ENCODE measurements at regions not wholly inside any gene's neighbourhood (a gene's known extent, or its start where the extent isn't known, plus 50 kb on each side); places are given as distances from the start of the nearest gene placed in this dataset.
"Not testable (repeated sequence)": the region's sequence is repeated elsewhere in the genome, so short reads cannot be mapped to it uniquely, and the experiment has no call there.

DNA sequence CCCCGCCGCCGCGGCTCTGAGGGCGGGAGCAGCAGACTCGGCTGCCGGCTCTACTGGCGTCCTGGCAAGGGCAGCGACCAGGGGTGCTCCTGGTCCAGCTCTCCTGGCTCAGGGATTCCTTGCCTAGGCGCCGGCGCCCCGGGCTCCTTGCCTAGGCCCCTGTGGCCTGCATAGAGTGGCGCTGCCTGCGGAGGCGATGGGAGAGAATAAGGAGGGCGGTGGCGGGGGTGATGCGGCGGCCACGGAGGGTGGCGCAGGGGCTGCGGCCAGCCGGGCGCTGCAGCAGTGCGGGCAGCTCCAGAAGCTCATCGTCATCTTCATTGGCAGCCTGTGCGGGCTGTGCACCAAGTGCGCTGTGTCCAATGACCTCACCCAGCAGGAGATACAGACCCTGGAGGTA, 136.6 kb upstream of the TP53TG3D start:
- not testable (repeated sequence) for DNase-seq

DNA sequence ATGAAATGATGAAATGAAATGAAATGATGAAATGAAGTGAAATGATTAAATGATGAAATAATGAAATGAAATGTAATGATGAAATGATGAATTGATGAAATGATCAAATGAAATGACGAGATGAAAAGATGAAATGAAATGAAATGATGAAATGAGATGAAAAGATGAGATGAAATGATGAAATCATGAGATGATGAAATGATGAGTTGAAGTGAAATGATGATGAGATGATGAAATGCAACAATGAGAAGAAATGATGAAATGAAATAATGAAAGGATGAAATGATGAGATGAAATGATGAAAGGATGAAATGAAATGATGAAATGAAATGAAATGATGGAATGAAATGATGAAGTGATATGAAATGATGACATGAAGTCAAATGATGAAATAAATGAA, 132.7 kb upstream of the TP53TG3D start:
- peak in 1 of 3 donors; percentile 11 for DNase-seq

DNA sequence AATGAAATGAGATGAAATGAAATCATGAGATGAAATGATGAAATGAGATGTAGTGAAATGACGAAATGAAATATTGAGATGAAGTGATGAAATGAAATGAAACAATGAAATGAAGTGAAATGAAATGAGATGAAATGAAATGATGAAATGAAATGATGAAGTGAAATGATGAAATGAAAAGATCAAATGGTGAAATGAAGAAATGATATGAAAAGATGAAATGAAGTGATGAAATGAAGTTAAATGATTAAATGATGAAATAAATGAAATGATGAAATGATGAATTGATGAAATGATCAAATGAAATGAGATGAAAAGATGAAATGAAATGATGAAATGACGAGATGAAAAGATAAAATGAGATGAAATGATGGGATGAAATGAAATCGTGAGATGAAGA, 132.3 kb upstream of the TP53TG3D start:
- not testable (repeated sequence) for DNase-seq

DNA sequence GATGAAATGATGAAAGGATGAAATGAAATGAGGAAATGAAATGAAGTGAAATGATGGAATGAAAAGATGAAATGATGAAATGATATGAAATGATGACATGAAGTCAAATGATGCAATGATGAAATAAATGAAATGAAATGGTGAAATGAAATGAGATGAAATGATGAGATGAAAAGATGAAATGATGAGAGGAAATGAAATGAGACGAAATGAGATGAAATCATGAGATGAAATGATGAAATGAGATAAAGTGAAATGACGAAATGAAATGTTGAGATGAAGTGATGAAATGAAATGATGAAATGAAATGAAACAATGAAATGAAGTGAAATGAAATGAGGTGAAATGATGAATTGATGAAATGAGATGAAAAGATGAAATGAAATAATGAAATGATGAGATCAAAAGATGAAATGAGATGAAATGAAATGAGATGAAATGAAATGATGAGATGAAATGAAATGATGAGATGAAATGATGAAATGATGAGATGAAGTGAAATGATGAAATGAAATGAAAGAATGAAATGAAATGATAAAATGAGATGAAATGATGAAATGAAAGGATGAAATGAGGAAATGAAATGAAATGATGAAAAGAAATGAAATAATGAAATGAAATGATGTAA, 131.7 kb upstream of the TP53TG3D start:
- DNase-seq, result not testable (repeated sequence)

DNA sequence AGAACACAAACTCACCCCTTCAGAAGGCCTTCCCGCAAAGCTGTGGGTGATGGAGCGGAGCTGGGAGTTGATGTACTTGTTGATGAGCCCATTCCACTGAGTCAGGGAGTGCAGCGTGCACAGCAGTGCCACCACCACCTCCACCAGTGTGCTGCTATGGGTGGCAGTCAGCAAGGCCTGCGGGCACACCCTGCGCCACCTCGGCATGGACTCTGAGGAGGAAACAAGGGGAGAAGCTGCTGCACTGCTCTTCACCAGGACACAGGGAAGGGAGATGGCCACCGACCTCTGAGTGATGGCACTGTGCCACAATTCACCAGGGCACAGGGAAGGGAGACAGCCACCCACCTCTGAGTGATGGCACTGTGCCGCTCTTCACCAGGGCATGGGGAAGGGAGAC, 100.7 kb upstream of the TP53TG3D start:
- not testable (repeated sequence) for DNase-seq

DNA sequence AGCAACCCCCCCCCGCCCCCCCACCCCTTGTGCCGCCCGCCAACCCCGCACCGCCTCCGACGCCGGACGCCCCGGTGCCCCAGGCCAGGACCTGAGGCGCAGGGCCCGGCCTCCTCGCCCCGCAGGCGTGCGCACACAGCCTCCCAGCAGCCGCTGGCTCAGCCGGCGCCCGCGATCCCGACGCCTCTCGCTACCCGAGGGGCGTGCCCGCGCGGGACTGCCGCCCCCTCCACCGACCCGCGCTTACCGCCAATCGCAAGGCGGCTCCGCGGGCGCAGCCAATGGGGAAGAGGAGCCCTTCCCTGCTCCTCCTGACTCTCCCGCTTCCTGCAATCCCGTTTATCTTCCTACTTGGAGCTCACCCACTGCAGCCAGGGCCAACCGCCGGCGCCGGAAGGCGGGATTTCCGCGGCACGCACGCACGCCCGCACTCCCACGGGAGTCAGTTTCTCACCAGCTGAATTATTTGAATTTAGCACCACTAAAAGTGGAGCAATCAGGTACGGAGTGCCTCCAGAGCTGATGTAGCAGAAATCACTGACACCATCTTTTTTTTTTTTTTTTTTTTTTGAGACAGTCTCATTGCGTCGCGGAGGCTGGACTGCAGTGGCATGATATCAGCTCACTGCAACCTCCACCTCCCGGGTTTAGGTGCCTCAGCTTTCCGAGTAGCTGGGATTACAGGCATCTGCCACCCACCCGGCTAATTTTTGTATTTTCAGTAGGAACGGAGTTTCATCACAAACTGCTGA, 65.0 kb upstream of the TP53TG3D start:
- not testable (repeated sequence) for DNase-seq

DNA sequence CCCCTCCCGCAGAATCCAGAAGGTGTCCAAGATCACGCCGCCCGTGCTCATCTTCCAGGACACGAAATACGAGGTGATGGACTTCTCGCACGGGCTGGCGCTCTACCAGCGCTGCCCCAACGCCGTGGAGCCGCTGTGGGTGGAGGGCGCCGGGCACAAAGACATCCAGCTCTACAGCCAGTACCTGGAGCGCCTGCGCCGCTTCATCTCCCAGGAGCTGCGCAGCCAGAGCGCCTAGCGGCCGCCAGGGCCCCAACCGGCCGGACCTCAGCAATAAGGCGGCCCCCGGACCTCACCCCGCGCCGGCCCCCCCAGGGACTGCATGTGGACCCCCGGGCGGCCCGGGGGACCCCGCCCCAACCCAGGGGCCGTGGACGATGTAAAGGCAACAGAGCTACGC, 50.5 kb upstream of the TP53TG3D start:
- not testable (repeated sequence) for DNase-seq

All from suppressor macrophage treated with lipopolysaccharide for 1 hour (primary cell).